ENCODE measurements at regions not wholly inside any gene's neighbourhood (a gene's known extent, or its start where the extent isn't known, plus 50 kb on each side); places are given as distances from the start of the nearest gene placed in this dataset.

DNA sequence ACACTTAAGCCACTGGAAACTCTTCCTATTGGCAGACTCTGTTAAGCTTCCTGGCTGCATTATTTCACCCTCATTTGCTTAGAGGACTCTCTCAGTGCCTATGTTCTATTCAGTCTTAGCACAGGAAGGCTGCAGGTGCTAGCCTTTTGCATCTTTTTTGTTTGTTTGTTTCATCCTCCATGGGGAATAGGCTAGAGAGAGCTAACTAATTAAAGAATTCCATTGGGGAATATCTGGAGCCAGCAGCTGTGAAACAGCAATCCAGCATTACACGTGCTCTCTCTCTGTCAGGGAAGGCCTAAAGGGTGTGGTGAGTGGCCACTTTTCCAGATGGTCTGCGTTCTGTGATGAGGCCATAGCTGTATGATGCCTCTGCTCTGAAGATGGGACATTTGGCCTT is 633.6 kb downstream of the SPRY1 start:
- no peak for TF ChIP-seq CTCF (IDR thresholded peaks at IDR 0.05)
- no peak for TF ChIP-seq POLR2A (IDR thresholded peaks at IDR 0.05)

Data from esophagus squamous epithelium (tissue), 4 donors.